ENCODE measurements at regions not wholly inside any gene's neighbourhood (a gene's known extent, or its start where the extent isn't known, plus 50 kb on each side); places are given as distances from the start of the nearest gene placed in this dataset.

- TF ChIP-seq GATA2 (IDR thresholded peaks at IDR 0.05; ENCODE audit: low read depth, low read length) (no peak), GATA3 (IDR thresholded peaks at IDR 0.05; ENCODE audit: low read depth, low read length) (no peak)
Measured at GRCh38 chr22:47757741-47758140, 995.3 kb downstream of the TBC1D22A start.
